Suppressor macrophage treated with lipopolysaccharide for 4 hours (primary cell): ENCODE measurements at regions not wholly inside any gene's neighbourhood (a gene's known extent, or its start where the extent isn't known, plus 50 kb on each side); places are given as distances from the start of the nearest gene placed in this dataset.
"Not testable (repeated sequence)": the region's sequence is repeated elsewhere in the genome, so short reads cannot be mapped to it uniquely, and the experiment has no call there.

Source experiments
- DNase-seq: peaks from one replicate; pipeline ENCODE4 v3.0.0-alpha.2; 2020

GRCh38 chr13:90445179-90445578 is 902.3 kb upstream of the MIR17HG start:
- no peak for DNase-seq

GRCh38 chr13:90447034-90447733 is 900.3 kb upstream of the MIR17HG start:
- no peak for DNase-seq

- DNase-seq: no peak
Observed at GRCh38 chr13:90447734-90448101, 899.8 kb upstream of the MIR17HG start.

GRCh38 chr13:90448466-90449037 is 898.9 kb upstream of the MIR17HG start:
- no peak for DNase-seq

- no peak for DNase-seq
Observed at GRCh38 chr13:90453342-90453741, 894.1 kb upstream of the MIR17HG start.

GRCh38 chr13:90454002-90454636 is 893.4 kb upstream of the MIR17HG start:
- DNase-seq: no peak

- DNase-seq: no peak
Observed at GRCh38 chr13:90455067-90455466, 892.4 kb upstream of the MIR17HG start.

GRCh38 chr13:90455823-90456222 is 891.7 kb upstream of the MIR17HG start:
- DNase-seq: no peak

GRCh38 chr13:90461398-90461797 is 886.1 kb upstream of the MIR17HG start:
- DNase-seq: no peak

GRCh38 chr13:90477216-90477615 is 870.3 kb upstream of the MIR17HG start:
- DNase-seq: no peak

- no peak for DNase-seq
Observed at GRCh38 chr13:90483906-90484305, 863.6 kb upstream of the MIR17HG start.

- DNase-seq: no peak
Observed at GRCh38 chr13:90485436-90485835, 862.1 kb upstream of the MIR17HG start.

GRCh38 chr13:90492872-90493271 is 854.6 kb upstream of the MIR17HG start:
- DNase-seq: no peak

- no peak for DNase-seq
Observed at GRCh38 chr13:90493667-90494066, 853.8 kb upstream of the MIR17HG start.

GRCh38 chr13:90494849-90495248 is 852.6 kb upstream of the MIR17HG start:
- DNase-seq: not testable (repeated sequence)

- DNase-seq: no peak
Observed at GRCh38 chr13:90498096-90498495, 849.4 kb upstream of the MIR17HG start.

- DNase-seq: no peak
Observed at GRCh38 chr13:90498816-90499215, 848.7 kb upstream of the MIR17HG start.

GRCh38 chr13:90500569-90500968 is 846.9 kb upstream of the MIR17HG start:
- DNase-seq: no peak

- DNase-seq: no peak
Observed at GRCh38 chr13:90502153-90502552, 845.3 kb upstream of the MIR17HG start.

GRCh38 chr13:90502762-90503161 is 844.7 kb upstream of the MIR17HG start:
- DNase-seq: no peak

GRCh38 chr13:90510319-90510718 is 837.2 kb upstream of the MIR17HG start:
- DNase-seq: no peak

GRCh38 chr13:90511903-90512302 is 835.6 kb upstream of the MIR17HG start:
- DNase-seq: no peak

GRCh38 chr13:90514712-90515111 is 832.8 kb upstream of the MIR17HG start:
- DNase-seq: not testable (repeated sequence)

GRCh38 chr13:90518417-90518816 is 829.1 kb upstream of the MIR17HG start:
- no peak for DNase-seq

- no peak for DNase-seq
Observed at GRCh38 chr13:90519157-90519556, 828.3 kb upstream of the MIR17HG start.
